C4-2B (cell line): ENCODE measurements at regions not wholly inside any gene's neighbourhood (a gene's known extent, or its start where the extent isn't known, plus 50 kb on each side); places are given as distances from the start of the nearest gene placed in this dataset.

Source experiments
- CTCF ChIP-seq: fragments of 450-650 bp; conservative IDR thresholded peaks from 2 replicates; pipeline ENCODE4 v1.5.1; 2017; ENCODE audit warnings: mild to moderate bottlenecking
- ZFX ChIP-seq: fragments of 450-650 bp; IDR thresholded peaks from 2 replicates; pipeline ENCODE4 v1.6.1; 2017

DNA sequence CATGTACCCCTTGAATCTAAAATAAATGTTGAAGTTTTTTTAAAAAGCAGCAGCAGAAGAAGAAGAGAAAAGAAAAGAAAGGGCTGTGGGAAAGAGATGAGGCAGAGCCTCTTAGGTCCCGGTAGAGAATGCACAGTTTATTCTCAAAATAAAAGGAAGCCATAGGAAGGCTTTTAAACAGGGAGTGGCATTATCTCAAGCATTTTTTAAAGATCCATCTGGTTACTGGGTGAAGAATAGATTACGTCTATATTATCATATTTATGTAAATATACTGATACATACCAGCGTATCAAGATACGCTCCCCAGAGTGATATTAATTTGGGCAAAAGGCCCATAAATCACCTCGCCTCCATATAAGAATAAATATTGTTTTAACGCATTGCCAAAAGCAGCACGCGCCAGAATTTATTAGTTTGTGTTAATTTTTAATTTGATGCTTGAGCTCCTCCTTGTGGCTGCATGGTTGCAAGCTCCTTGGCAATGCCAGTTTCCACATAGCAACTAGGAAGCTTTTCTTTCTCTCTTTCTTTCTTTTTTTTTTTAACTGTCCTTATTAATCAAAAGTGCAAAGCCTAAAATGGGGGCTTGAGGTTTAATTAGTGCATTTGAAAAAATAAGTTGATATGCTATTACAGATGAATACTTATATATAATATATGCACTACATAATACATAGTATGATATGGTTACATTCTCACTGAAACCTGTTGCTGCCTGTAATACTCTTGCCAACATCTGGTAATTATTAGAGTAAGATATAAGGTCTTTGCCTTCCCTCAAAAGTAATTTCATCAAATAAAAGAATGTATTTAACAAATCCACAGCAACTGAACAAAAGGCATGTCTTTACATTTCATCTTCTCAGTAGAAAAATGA, 242.8 kb upstream of the UBE2E2 start:
- TF ChIP-seq CTCF (peak; percentile 88), ZFX (no peak)
